ENCODE measurements at regions not wholly inside any gene's neighbourhood (a gene's known extent, or its start where the extent isn't known, plus 50 kb on each side); places are given as distances from the start of the nearest gene placed in this dataset.

DNA sequence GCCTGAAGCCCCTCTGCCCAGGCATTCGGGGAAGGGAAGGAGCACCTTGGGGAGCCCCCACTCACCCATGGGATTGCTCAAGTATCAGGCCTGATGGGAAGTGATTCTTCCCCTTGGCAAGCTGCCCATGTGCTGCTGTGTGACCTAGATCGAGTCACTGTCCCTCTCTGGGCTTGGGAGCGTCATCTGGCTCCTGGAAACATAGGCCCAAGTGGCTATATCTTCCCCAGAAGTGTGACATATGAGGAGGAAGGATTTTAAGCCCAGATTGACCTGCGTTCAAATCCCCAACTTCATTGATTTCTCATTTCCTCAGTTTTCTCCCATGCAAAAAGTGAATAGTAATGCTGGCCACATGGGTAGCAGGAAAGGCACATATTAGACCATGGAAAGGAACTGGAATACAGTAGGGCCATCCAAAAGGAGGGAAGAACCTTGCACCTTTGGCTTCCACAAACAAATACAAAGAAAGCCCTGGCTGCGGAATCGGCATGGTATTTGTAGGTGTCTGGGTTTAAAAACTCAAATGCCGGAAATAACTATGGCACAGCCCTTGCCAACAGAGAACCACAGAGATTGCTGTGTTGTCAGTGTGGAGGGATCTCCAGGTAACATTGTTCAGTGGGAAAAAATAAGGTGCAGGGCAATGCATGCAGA lies 169.5 kb upstream of the ZMIZ1 start:
- H3K27me3 ChIP-seq (replicated peaks in 1 of 2; ENCODE audit: control insufficient read depth in 2 of 2, extremely low read depth in 1 of 2, insufficient read depth in 2 of 2, low read length in 1 of 2) = peaks cover 0 to 4% of the 10 kb centered on the region in 2 experiments
- no peaks in the 10 kb centered on the region for H3K9me3 ChIP-seq
- no peaks in the 10 kb centered on the region for H3K4me1 ChIP-seq (ENCODE audit: control insufficient read depth in 1 of 2, extremely low read depth in 1 of 2, insufficient read depth in 2 of 2, low read length in 2 of 2)
- no peaks in the 10 kb centered on the region for H3K27me3 Mint-ChIP-seq
- no peaks in the 10 kb centered on the region for H3K36me3 ChIP-seq (ENCODE audit: control insufficient read depth in 2 of 2, extremely low read depth in 1 of 2, insufficient read depth in 1 of 2, low read length in 1 of 2)
- no peak overlapping the region for H3K4me3 Mint-ChIP-seq
- ATAC-seq (replicated peaks in 1 of 4) = no peak
- H3K27ac Mint-ChIP-seq = no peak overlapping the region
- H3K36me3 Mint-ChIP-seq = no peaks in the 10 kb centered on the region
- H3K4me1 Mint-ChIP-seq = no peaks in the 10 kb centered on the region
- H3K27ac ChIP-seq (ENCODE audit: low read length) = no peak overlapping the region
- H3K9me3 Mint-ChIP-seq = no peaks in the 10 kb centered on the region
- no peak overlapping the region for H3K4me3 ChIP-seq (ENCODE audit: control insufficient read depth in 1 of 2, extremely low read depth in 1 of 2, low read length in 1 of 2)
- no peak for DNase-seq
- WGBS (ENCODE audit: insufficient coverage) = 79% methylated on average over 2 of the region's 7 CpGs
- ChIA-PET POLR2A (interaction anchor here (0.6 kb wide), 2 partner anchors 87 to 108 kb away, joined by 3 to 7 read pairs; no protein-coding TSS in a partner anchor), CTCF (no interaction called here)

DNA sequence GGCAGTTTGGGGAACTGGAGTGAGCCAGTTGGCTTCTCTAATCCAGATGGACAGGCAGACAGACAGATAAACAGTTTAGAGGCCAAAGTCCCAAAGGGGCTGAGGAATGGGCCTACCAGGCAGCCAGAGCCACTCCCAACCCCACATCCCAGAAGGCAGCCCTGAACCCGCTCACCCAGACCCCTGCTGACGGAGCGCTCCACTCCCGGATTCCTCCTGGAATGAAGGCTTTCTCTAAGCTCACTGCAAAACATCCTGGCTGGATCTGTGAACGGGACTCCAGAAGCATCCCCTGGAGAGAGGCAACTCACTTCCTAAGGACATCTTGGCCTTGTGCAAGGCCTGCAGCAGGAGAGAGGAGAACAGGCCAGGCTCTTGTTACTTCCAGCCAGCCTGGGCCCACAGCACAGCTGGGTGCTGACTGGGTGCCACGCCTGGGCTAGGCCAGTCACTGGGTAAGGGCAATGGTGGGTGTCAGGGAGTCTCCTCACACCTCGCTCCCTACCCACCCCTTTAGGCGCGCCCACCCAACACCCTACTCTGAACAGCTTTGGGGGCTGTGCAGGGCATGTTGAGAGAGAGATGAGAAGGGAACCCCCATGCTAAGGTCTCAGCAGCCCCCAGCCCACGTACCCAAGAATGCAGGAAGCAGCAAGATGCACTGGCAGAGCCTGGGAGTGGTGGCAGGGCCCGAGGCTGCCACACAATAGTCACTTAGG lies 168.6 kb upstream of the ZMIZ1 start:
- Mint-ChIP-seq H3K27ac (no peak overlapping the region), H3K9me3 (no peaks in the 10 kb centered on the region), H3K4me3 (no peak overlapping the region), H3K4me1 (no peaks in the 10 kb centered on the region), H3K36me3 (no peaks in the 10 kb centered on the region), H3K27me3 (no peaks in the 10 kb centered on the region)
- POLR2A ChIA-PET = no interaction called here
- Histone ChIP-seq H3K9me3 (no peaks in the 10 kb centered on the region), H3K36me3 (ENCODE audit: control insufficient read depth in 2 of 2, extremely low read depth in 1 of 2, insufficient read depth in 1 of 2, low read length in 1 of 2) (no peaks in the 10 kb centered on the region), H3K27me3 (replicated peaks in 1 of 2; ENCODE audit: control insufficient read depth in 2 of 2, extremely low read depth in 1 of 2, insufficient read depth in 2 of 2, low read length in 1 of 2) (peaks cover 0 to 4% of the 10 kb centered on the region in 2 experiments), H3K4me1 (ENCODE audit: control insufficient read depth in 1 of 2, extremely low read depth in 1 of 2, insufficient read depth in 2 of 2, low read length in 2 of 2) (no peaks in the 10 kb centered on the region), H3K27ac (ENCODE audit: low read length) (no peak overlapping the region), H3K4me3 (ENCODE audit: control insufficient read depth in 1 of 2, extremely low read depth in 1 of 2, low read length in 1 of 2) (no peak overlapping the region)
- 84% methylated on average over 7 of the region's 11 CpGs for WGBS (ENCODE audit: insufficient coverage)
- CTCF ChIA-PET = no interaction called here
- DNase-seq (no peak), ATAC-seq (replicated peaks in 1 of 4) (no peak)

DNA sequence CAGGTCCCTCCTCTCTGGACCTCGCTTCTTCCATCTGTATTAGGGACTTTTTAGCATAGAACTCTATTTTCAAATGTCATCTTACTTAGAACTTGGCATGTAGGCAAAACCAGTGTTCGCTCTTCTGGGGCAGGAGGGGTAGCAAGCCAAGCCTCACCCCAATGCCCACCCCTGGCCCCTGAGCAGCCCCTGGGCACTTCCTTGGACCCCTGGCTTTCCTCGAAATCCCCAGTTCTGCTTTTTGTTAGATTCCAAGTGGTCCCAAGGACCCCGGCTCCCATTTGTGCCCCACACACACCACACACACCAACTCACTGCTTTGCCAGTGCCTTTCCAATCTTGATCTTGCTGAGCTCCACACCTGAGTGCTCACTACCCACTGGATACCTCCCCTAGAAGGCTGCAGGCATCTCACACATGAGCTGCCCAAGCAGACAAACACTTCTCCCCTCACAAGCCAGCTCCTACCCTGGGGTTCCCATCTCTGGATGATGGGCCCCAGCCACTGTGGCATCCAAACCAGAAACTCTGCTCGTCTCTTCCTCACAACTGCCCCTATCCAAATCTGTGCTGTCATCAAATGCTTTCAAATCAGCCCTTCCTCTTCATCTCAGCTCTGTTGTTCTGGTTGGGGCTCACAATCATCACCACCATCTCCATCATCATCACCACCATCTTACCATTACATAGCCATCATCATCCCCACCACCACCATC lies 167.9 kb upstream of the ZMIZ1 start:
- 66% methylated on average over 4 of the region's 5 CpGs for WGBS (ENCODE audit: insufficient coverage)
- Mint-ChIP-seq H3K36me3 (no peaks in the 10 kb centered on the region), H3K4me1 (no peaks in the 10 kb centered on the region), H3K4me3 (no peak overlapping the region), H3K27me3 (no peaks in the 10 kb centered on the region), H3K27ac (no peak overlapping the region), H3K9me3 (no peaks in the 10 kb centered on the region)
- no peaks in the 10 kb centered on the region for H3K4me1 ChIP-seq (ENCODE audit: control insufficient read depth in 1 of 2, extremely low read depth in 1 of 2, insufficient read depth in 2 of 2, low read length in 2 of 2)
- ChIA-PET CTCF (no interaction called here), POLR2A (no interaction called here)
- no peak overlapping the region for H3K27ac ChIP-seq (ENCODE audit: low read length)
- no peak for ATAC-seq (replicated peaks in 1 of 4)
- peaks cover 0 to 7% of the 10 kb centered on the region in 2 experiments for H3K27me3 ChIP-seq (replicated peaks in 1 of 2; ENCODE audit: control insufficient read depth in 2 of 2, extremely low read depth in 1 of 2, insufficient read depth in 2 of 2, low read length in 1 of 2)
- no peak overlapping the region for H3K4me3 ChIP-seq (ENCODE audit: control insufficient read depth in 1 of 2, extremely low read depth in 1 of 2, low read length in 1 of 2)
- no peaks in the 10 kb centered on the region for H3K9me3 ChIP-seq
- no peaks in the 10 kb centered on the region for H3K36me3 ChIP-seq (ENCODE audit: control insufficient read depth in 2 of 2, extremely low read depth in 1 of 2, insufficient read depth in 1 of 2, low read length in 1 of 2)
- no peak for DNase-seq

DNA sequence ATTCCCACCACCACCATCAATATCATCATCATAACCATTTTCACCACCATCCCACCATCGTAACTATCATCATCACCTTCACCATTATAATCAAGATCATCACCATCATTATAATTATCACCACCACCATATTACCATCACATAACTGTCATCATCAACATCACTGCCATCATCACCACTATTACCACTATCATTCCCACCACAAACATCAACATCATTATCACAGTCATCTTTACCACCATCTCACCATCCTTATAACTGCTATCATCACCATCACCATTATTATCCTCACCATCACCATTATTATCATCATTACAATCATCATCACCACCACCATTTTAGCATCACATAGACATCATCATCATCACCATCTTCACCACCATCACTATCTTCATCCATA lies 167.1 kb upstream of the ZMIZ1 start:
- H3K4me3 ChIP-seq (ENCODE audit: control insufficient read depth in 1 of 2, extremely low read depth in 1 of 2, low read length in 1 of 2) = no peak overlapping the region
- Mint-ChIP-seq H3K4me1 (no peaks in the 10 kb centered on the region), H3K4me3 (no peak overlapping the region), H3K36me3 (no peaks in the 10 kb centered on the region), H3K9me3 (no peaks in the 10 kb centered on the region), H3K27ac (no peak overlapping the region), H3K27me3 (no peaks in the 10 kb centered on the region)
- no peak overlapping the region for H3K27ac ChIP-seq (ENCODE audit: low read length)
- H3K36me3 ChIP-seq (ENCODE audit: control insufficient read depth in 2 of 2, extremely low read depth in 1 of 2, insufficient read depth in 1 of 2, low read length in 1 of 2) = no peaks in the 10 kb centered on the region
- H3K27me3 ChIP-seq (replicated peaks in 1 of 2; ENCODE audit: control insufficient read depth in 2 of 2, extremely low read depth in 1 of 2, insufficient read depth in 2 of 2, low read length in 1 of 2) = peaks cover 0 to 9% of the 10 kb centered on the region in 2 experiments
- no peaks in the 10 kb centered on the region for H3K9me3 ChIP-seq
- ATAC-seq (replicated peaks in 1 of 4) (no peak), DNase-seq (no peak)
- no peaks in the 10 kb centered on the region for H3K4me1 ChIP-seq (ENCODE audit: control insufficient read depth in 1 of 2, extremely low read depth in 1 of 2, insufficient read depth in 2 of 2, low read length in 2 of 2)
- ChIA-PET CTCF (no interaction called here), POLR2A (no interaction called here)
- 95% methylated on average over 1 of the region's 1 CpG for WGBS (ENCODE audit: insufficient coverage)

DNA sequence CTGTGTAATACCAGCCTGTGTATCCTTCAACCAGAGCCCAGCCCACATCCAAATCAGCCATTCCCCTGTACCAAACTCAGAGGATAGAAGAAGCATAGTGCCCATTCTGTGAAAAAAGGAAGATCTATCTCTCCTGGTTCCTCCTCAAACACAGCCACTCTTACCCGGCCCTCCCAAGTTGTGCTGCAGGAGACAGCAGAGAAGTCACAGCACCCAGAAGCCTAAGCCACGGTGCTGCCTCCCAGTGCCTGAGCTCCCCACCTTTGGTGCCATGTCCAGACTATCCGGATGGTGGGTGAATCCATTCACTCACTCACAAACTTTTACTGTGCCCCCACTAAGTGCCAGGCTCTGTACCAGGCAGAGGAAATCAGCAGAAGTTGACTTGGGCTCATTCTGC lies 166.0 kb upstream of the ZMIZ1 start:
- ChIA-PET POLR2A (no interaction called here), CTCF (no interaction called here)
- Mint-ChIP-seq H3K9me3 (no peaks in the 10 kb centered on the region), H3K36me3 (no peaks in the 10 kb centered on the region), H3K4me1 (no peaks in the 10 kb centered on the region), H3K4me3 (no peak overlapping the region), H3K27ac (no peak overlapping the region), H3K27me3 (no peaks in the 10 kb centered on the region)
- DNase-seq = no peak
- H3K9me3 ChIP-seq = no peaks in the 10 kb centered on the region
- H3K27me3 ChIP-seq (replicated peaks in 1 of 2; ENCODE audit: control insufficient read depth in 2 of 2, extremely low read depth in 1 of 2, insufficient read depth in 2 of 2, low read length in 1 of 2) = peaks cover 0 to 16% of the 10 kb centered on the region in 2 experiments
- no peaks in the 10 kb centered on the region for H3K4me1 ChIP-seq (ENCODE audit: control insufficient read depth in 1 of 2, extremely low read depth in 1 of 2, insufficient read depth in 2 of 2, low read length in 2 of 2)
- WGBS (ENCODE audit: insufficient coverage) = 93% methylated on average over 2 of the region's 3 CpGs
- H3K27ac ChIP-seq (ENCODE audit: low read length) = no peak overlapping the region
- no peaks in the 10 kb centered on the region for H3K36me3 ChIP-seq (ENCODE audit: control insufficient read depth in 2 of 2, extremely low read depth in 1 of 2, insufficient read depth in 1 of 2, low read length in 1 of 2)
- ATAC-seq (replicated peaks in 1 of 4) = no peak
- H3K4me3 ChIP-seq (ENCODE audit: control insufficient read depth in 1 of 2, extremely low read depth in 1 of 2, low read length in 1 of 2) = no peak overlapping the region

DNA sequence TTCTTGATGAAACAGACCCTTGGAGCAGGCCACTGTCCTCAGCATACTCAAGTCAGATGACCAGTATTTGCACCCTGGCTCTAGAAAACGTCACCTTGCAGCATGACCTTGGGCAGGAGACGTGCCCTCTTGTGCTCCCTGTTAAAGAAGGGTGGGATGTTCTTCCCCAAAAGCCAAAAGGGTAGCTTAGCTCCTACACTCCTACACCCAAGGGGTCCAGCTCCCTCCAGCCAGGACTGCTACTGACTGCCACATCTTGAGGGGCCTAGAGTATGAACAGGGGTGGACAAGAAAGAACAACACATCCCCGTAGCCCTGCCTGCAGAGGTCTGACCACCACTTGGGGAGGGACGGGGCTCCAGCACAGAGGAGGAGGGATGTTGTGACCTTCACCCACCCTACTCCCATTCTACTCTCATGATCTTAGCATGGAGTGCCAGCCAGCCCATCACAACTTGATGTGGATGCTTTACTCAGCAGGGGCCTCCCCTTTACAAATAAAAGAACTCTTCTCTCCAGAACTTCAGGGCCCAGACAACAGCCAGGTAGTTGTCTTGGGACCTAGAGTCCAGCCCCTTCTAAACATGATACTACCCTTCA lies 165.3 kb upstream of the ZMIZ1 start:
- no CpG with 5 or more reads among the region's 4 CpGs for WGBS (ENCODE audit: insufficient coverage)
- CTCF ChIA-PET = no interaction called here

More for the DNA sequence above, 165.3 kb upstream of the ZMIZ1 start:
- Histone ChIP-seq H3K27ac (ENCODE audit: low read length) (no peak overlapping the region), H3K27me3 (replicated peaks in 1 of 2; ENCODE audit: control insufficient read depth in 2 of 2, extremely low read depth in 1 of 2, insufficient read depth in 2 of 2, low read length in 1 of 2) (peaks cover 0 to 16% of the 10 kb centered on the region in 2 experiments), H3K4me3 (ENCODE audit: control insufficient read depth in 1 of 2, extremely low read depth in 1 of 2, low read length in 1 of 2) (no peak overlapping the region), H3K4me1 (ENCODE audit: control insufficient read depth in 1 of 2, extremely low read depth in 1 of 2, insufficient read depth in 2 of 2, low read length in 2 of 2) (no peaks in the 10 kb centered on the region), H3K36me3 (ENCODE audit: control insufficient read depth in 2 of 2, extremely low read depth in 1 of 2, insufficient read depth in 1 of 2, low read length in 1 of 2) (no peaks in the 10 kb centered on the region), H3K9me3 (no peaks in the 10 kb centered on the region)
- H3K27me3 Mint-ChIP-seq = no peaks in the 10 kb centered on the region
- DNase-seq = no peak
- no peaks in the 10 kb centered on the region for H3K4me1 Mint-ChIP-seq
- H3K9me3 Mint-ChIP-seq = no peaks in the 10 kb centered on the region
- H3K4me3 Mint-ChIP-seq = no peak overlapping the region
- H3K36me3 Mint-ChIP-seq = no peaks in the 10 kb centered on the region
- no peak for ATAC-seq (replicated peaks in 1 of 4)
- POLR2A ChIA-PET = no interaction called here
- H3K27ac Mint-ChIP-seq = no peak overlapping the region

Measured in T-cell (primary cell).